ENCODE measurements at regions not wholly inside any gene's neighbourhood (a gene's known extent, or its start where the extent isn't known, plus 50 kb on each side); places are given as distances from the start of the nearest gene placed in this dataset.

- no peak overlapping the region for H3K27ac ChIP-seq
- H3K36me3 ChIP-seq = no peaks in the 10 kb centered on the region
- TF ChIP-seq CTCF (IDR thresholded peaks at IDR 0.05; ENCODE audit: low read depth, low read length) = no peak
- DNase-seq = no peak
- H3K4me3 ChIP-seq (ENCODE audit: low read depth, low read length) = no peak overlapping the region
- peaks cover 56% of the 10 kb centered on the region for H3K27me3 ChIP-seq (ENCODE audit: insufficient read depth, low read depth, severe bottlenecking)
- no peaks in the 10 kb centered on the region for H3K9me3 ChIP-seq (ENCODE audit: severe bottlenecking)
Measured at GRCh38 chr3:46105306-46105919, 78.1 kb upstream of the XCR1 start.

- H3K9me3 ChIP-seq (ENCODE audit: severe bottlenecking) = no peaks in the 10 kb centered on the region
- H3K27ac ChIP-seq = no peak overlapping the region
- no peak for DNase-seq
- no peaks in the 10 kb centered on the region for H3K36me3 ChIP-seq
- no peak for TF ChIP-seq CTCF (IDR thresholded peaks at IDR 0.05; ENCODE audit: low read depth, low read length)
- peaks cover 58% of the 10 kb centered on the region for H3K27me3 ChIP-seq (ENCODE audit: insufficient read depth, low read depth, severe bottlenecking)
- no peak overlapping the region for H3K4me3 ChIP-seq (ENCODE audit: low read depth, low read length)
Measured at GRCh38 chr3:46104706-46105105, 77.4 kb upstream of the XCR1 start.

GRCh38 chr3:46102780-46103130, 75.5 kb upstream of the XCR1 start:
- no peaks in the 10 kb centered on the region for H3K9me3 ChIP-seq (ENCODE audit: severe bottlenecking)
- H3K36me3 ChIP-seq = no peaks in the 10 kb centered on the region
- no peak overlapping the region for H3K27ac ChIP-seq
- no peak for DNase-seq
- H3K27me3 ChIP-seq (ENCODE audit: insufficient read depth, low read depth, severe bottlenecking) = peaks cover 60% of the 10 kb centered on the region
- no peak for TF ChIP-seq CTCF (IDR thresholded peaks at IDR 0.05; ENCODE audit: low read depth, low read length)
- no peak overlapping the region for H3K4me3 ChIP-seq (ENCODE audit: low read depth, low read length)

GRCh38 chr3:46102059-46102779, 74.9 kb upstream of the XCR1 start:
- H3K27ac ChIP-seq = no peak overlapping the region
- DNase-seq = no peak
- H3K27me3 ChIP-seq (ENCODE audit: insufficient read depth, low read depth, severe bottlenecking) = peaks cover 58% of the 10 kb centered on the region
- TF ChIP-seq CTCF (IDR thresholded peaks at IDR 0.05; ENCODE audit: low read depth, low read length) = no peak
- H3K36me3 ChIP-seq = no peaks in the 10 kb centered on the region
- H3K9me3 ChIP-seq (ENCODE audit: severe bottlenecking) = no peaks in the 10 kb centered on the region
- no peak overlapping the region for H3K4me3 ChIP-seq (ENCODE audit: low read depth, low read length)

GRCh38 chr3:46100812-46101211, 73.5 kb upstream of the XCR1 start:
- no peak for TF ChIP-seq CTCF (IDR thresholded peaks at IDR 0.05; ENCODE audit: low read depth, low read length)
- Histone ChIP-seq H3K9me3 (ENCODE audit: severe bottlenecking) (no peaks in the 10 kb centered on the region), H3K4me3 (ENCODE audit: low read depth, low read length) (no peak overlapping the region), H3K27ac (no peak overlapping the region), H3K27me3 (ENCODE audit: insufficient read depth, low read depth, severe bottlenecking) (peaks cover 67% of the 10 kb centered on the region), H3K36me3 (no peaks in the 10 kb centered on the region)
- no peak for DNase-seq

All from WERI-Rb-1 (cell line).